GM21717 (cell line): ENCODE measurements at regions not wholly inside any gene's neighbourhood (a gene's known extent, or its start where the extent isn't known, plus 50 kb on each side); places are given as distances from the start of the nearest gene placed in this dataset.

Source experiments
- ATAC-seq: cut with Tn5 transposase; IDR thresholded peaks from one replicate; pipeline ENCODE4 v1.9.1; 2021; ENCODE audit warnings: mild to moderate bottlenecking, moderate library complexity; ENCODE audit not compliant: unreplicated experiment

DNA sequence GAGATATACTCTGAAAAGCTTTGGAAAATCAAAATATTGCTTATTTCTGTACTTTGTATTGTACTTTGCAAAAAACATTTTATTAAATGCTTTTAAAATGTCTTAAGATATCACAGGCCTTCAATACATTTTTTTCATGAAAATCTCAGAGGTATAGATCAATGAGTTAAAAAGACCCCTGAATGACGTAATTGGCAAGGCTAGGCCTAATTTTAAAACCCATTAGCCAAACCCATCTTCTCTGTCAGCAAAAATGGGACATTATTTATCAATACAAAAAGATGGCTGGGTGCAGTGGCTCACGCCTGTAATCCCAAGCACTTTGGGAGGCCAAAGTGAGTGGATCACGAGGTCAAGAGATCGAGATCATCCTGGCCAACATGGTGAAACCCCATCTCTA is 84.8 kb upstream of the PAK5 start:
- ATAC-seq: no peak

DNA sequence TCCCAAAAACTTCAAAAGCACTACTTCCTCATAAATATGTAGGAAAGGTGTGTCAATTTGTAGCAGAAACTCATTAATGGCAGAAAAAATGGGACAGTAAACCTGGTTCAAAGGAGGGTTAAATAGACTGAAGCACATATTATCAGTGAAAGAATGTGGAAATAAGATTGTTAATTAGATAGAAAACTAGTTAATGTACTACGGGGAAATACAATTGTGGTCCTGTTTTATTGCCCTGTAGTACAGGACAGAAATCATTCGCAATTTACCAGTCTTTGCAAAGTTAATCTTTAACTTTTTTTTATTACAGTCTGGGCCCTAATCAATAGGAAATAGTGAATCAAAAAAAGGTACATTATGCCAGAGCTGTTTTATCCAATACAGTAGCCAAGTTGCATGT is 82.0 kb upstream of the PAK5 start:
- ATAC-seq: no peak

DNA sequence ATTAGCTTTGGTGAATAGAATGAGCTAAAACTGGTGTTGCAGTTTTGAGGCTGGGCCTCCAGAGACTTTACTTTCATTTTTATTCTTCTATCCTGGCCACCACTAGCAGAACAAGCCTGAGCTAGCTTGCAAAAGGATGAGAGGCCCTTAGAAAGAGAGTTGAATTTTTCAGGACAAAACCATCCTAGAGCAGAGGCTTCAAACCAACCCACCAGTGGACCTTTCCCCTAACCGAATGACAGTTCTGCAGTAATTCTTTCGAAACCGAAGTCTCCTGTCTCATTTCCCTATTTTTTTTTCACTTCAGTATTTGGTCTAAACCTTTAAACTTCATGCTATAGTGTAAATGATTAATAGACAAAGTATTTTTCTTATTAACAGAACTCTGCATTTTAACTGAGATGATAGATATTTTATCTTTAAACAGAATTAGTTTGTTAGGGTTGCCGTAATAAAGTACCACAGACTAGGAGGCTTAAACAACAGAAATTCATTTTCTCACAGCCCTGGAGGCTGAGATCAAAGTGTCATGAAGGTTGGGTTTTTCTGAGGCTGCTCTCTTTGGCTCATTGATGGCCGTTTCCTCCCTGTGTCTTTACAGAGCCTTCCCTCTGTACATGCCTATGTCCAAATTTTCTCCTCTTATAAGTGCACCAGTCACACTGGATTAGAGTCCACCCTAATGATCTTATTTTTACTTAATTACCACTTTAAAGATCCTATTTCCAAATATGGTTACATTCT is 80.6 kb upstream of the PAK5 start:
- ATAC-seq: peak; percentile 83

DNA sequence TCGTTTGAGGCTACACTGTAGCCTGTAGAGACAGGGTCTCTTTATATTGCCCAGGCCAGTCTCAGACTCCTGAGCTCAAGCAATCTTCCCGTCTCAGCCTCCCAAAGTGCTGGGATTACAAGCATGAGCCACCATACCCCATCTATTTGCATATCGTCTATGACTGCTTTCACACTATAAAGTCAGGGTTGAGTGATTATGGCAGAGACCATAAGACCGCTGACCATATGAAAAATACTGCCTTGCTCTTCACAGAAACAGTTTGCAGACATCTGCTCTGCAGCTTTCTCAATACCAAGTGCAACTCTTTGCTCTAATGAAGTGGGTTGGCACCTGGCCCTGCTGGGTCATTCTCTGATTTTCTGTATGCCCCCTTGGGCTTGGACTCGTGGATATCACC is 79.5 kb upstream of the PAK5 start:
- no peak for ATAC-seq

DNA sequence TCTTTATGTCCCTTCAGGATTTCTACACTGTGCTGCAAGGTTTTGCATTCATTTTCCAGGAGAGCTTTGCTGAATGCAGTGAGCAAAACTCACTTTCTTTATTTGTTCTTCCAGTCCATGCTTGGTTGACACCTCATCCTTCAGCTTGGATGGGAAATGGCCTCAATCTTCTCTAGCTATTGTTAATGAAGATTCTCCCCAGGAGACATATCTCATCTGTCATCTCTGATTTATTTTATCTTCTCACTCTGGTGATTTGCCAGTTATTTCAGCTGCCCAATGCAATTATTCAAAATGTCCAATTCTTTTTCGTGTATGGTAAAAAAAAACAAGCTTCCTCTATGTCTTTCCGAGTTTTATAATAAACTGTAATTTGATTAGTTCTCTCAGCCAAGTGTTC is 77.9 kb upstream of the PAK5 start:
- no peak for ATAC-seq

DNA sequence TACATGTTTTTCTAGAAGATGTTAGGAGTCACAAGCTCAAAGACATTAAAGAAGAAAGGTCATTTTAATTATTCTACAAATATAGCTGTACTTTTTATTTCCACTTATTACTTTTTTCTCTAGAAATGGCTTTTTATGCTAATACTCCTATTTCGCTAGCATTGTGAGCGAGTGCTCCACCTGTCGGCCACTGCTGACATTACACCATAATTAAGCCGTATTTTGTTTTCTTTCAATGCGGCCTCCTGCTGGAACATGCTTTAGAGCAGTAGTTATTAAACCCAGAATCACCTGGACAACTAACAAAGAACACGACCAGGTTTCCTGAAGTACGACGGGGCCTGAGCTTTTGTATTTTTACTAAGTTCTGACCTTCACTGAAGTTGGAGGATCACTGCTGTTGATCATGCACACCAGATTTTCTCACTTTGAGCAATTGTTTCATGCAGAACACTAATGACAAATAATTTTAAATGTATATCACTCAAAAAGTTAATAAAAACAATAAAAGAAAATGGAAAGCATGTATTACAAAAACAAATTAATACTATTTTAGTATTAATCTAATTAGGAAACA is 74.1 kb upstream of the PAK5 start:
- ATAC-seq: peak; percentile 70

DNA sequence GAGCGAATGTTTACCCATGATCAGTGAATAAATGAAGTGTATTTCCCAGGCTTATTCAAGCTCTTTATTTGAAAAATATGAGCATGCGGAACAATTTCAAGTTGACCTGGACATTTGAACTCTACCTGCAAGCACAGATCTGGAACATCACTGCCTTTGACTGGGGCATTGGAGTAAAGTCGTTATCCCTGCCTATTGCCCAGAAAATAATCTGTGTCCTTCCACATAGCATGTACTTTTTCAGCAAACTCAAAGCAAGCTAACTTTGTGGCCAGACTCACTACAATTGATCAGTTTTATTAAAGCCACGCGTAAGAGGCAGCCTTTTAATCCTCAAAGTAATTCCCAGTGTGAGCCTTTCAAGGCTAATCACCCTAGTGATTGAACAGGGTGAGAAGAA is 73.4 kb upstream of the PAK5 start:
- ATAC-seq: no peak

DNA sequence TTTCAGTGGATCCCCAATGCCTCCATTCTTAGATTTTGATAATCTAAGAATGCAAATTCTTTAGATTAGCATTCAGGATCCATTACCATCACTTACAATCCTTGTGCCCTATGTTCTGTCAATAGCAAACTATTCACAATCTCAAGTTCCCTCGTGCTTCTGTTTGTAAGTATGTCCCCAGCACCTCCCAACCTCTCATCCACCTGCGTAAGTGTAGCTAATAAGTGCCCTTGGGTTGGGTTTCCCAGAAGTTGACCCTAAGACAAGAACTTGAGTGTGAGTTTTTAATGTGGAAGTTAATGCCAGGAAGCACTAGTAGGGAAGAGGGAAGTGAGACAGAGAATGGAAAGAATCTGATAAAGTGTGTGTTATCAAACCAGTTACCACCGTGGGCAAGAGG is 72.6 kb upstream of the PAK5 start:
- no peak for ATAC-seq

DNA sequence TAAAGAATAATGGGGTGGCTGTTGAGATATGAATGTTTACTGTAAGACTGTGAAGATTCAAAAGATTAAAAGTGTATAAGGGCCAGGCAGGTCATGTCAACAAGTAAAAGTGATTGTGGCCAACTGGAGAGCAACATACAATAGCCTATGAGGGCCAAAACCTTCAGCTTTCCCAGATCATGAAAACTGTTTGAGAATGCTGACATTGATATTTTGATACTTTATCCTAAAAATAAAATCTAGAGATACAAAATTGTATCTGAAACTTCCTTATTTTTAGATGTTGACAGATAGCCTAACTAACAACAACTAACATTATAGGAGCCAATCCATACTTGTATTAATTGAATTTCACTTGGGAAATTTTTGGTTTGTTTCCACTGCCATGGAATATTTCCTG is 70.3 kb upstream of the PAK5 start:
- no peak for ATAC-seq

DNA sequence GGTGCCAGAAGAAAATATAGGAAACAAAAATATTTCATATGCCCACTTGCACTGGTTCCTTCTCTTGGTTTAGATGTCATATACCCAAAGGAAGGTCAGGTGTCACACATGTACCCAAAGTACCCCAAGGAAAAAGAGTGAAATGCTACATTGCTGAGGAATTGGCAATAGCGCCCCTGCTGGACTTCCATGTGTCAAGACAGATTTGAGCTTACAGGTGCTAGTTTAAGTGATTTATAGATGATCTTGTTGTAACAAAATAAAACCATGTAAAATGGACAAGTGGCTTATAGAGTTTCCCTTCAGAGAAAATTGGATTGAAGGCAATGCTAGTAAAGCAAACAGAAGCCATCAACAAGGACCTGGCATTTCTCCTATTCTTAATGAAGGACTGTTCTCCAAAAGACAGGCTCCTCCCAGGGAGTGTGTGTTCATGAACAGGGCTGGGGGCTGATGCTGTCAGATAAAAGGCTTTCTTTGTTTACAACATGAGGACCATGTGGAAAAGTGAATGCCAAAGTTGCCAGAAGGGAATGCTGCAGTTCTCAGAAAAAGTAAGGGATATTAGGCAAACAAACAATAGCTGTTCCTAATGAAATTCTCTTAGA is 64.3 kb upstream of the PAK5 start:
- ATAC-seq: no peak

DNA sequence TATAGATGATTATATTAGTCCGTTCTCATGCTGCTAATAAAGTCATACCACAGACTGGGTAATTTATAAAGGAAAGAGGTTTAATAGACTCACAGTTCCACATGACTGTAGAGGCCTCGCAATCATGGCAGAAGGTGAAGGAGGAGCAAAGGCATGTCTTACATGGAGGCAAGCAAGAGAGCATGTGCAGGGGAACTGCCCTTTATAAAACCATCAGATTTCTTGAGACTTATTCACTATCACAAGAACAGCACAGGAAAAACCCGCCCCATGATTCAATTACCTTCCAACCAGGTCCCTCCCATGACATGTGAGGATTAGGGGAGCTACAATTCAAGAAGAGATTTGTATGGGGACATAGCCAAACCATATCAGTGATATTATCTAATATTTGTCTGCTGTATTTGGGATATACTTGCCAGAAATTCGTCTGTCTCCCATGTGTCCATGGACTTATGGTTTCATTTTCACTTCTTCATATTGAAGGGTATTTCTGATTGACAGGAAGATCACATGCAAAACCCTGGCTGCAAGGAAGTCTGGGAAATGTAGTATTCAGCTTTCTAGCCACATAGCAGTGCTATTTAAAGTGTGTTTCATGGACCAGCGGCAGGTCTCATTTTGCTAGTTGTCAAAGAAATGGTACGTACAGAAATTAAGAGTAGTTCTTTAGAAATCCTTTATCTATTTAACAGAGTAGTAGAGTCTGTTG is 50.5 kb upstream of the PAK5 start:
- ATAC-seq: peak; percentile 68
